HEK293 (cell line): ENCODE measurements at regions not wholly inside any gene's neighbourhood (a gene's known extent, or its start where the extent isn't known, plus 50 kb on each side); places are given as distances from the start of the nearest gene placed in this dataset.

Experiments
- RBAK ChIP-seq: fragments of 450-650 bp; formaldehyde crosslinking; IDR thresholded peaks from 2 replicates; pipeline ENCODE4 v1.5.1; 2016; ENCODE audit warnings: missing biosample characterization, missing genetic modification characterization
- ZBTB10 ChIP-seq: fragments of 450-650 bp; formaldehyde crosslinking; IDR thresholded peaks from 2 replicates; pipeline ENCODE4 v1.5.1; 2016; ENCODE audit warnings: missing biosample characterization, missing genetic modification characterization
- ZNF23 ChIP-seq: fragments of 450-650 bp; formaldehyde crosslinking; IDR thresholded peaks from 2 replicates; pipeline ENCODE4 v1.5.1; 2016; ENCODE audit warnings: missing biosample characterization, missing genetic modification characterization, borderline replicate concordance
- ZNF513 ChIP-seq: fragments of 450-650 bp; IDR thresholded peaks from 2 replicates; pipeline ENCODE4 v1.5.1; 2018; ENCODE audit warnings: missing biosample characterization, missing genetic modification characterization
- ZNF514 ChIP-seq: fragments of 450-650 bp; formaldehyde crosslinking; IDR thresholded peaks from 2 replicates; pipeline ENCODE4 v1.5.1; 2016; ENCODE audit warnings: missing biosample characterization, missing genetic modification characterization
- ZNF654 ChIP-seq: fragments of 450-650 bp; formaldehyde crosslinking; IDR thresholded peaks from 2 replicates; pipeline ENCODE4 v1.5.1; 2016; ENCODE audit warnings: low read depth, missing biosample characterization, missing genetic modification characterization
- ZNF777 ChIP-seq: fragments of 450-650 bp; formaldehyde crosslinking; IDR thresholded peaks from 2 replicates; pipeline ENCODE4 v1.5.1; 2017; ENCODE audit warnings: missing biosample characterization, missing genetic modification characterization, borderline replicate concordance
- TF ChIP-seq, protein P1 (sequence below): fragments of 450-650 bp; formaldehyde crosslinking; IDR thresholded peaks from 2 replicates; pipeline ENCODE4 v1.5.1; 2016; ENCODE audit warnings: missing biosample characterization, missing genetic modification characterization

DNA sequence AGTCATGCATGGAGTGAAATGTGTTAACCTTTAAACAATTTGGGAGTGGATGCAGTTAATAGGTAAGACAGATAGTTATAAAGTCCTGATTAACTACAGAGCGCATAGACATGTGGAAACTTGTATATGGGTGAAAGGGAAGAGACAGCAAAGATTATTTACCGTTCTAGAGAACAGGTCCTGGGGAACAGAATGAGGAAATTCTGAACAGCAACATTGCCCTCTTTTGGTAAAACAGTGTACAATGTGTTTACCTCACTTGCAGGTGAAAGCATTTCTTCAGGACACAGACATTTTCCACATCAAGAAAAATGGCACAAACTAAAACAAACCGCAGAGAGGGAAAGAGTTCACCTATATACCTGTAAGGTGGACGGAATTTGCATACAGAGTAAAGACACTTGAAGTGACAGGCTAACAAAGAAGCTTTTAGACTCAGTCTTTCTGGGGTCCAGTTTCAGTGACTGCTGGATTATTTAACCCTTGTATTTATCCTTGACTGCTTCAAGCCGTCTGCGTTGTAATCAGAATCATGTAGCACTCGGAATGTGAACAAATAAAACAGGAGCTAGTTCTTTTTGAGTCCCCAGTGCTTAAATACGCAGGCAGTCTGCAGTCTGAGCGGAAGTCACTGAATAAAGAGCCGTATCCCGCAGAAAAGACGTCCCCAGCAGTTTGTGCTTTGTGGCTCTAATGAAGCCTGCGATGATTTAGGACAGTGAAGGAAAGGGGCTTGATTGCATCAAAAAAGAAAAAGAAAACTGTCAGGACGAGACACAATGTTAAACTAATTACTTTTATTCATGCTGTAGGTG, 364.8 kb upstream of the GALNT5 start:
- TF ChIP-seq, protein P1, sequence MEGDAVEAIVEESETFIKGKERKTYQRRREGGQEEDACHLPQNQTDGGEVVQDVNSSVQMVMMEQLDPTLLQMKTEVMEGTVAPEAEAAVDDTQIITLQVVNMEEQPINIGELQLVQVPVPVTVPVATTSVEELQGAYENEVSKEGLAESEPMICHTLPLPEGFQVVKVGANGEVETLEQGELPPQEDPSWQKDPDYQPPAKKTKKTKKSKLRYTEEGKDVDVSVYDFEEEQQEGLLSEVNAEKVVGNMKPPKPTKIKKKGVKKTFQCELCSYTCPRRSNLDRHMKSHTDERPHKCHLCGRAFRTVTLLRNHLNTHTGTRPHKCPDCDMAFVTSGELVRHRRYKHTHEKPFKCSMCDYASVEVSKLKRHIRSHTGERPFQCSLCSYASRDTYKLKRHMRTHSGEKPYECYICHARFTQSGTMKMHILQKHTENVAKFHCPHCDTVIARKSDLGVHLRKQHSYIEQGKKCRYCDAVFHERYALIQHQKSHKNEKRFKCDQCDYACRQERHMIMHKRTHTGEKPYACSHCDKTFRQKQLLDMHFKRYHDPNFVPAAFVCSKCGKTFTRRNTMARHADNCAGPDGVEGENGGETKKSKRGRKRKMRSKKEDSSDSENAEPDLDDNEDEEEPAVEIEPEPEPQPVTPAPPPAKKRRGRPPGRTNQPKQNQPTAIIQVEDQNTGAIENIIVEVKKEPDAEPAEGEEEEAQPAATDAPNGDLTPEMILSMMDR (tag by site-specific recombination): peak; percentile 81
- no peak for TF ChIP-seq ZNF23 (tag by site-specific recombination)
- no peak for TF ChIP-seq RBAK (tag by site-specific recombination)
- no peak for TF ChIP-seq ZNF513 (tag by site-specific recombination)
- peak; percentile 89 for TF ChIP-seq ZNF654 (tag by site-specific recombination)
- TF ChIP-seq ZNF777 (tag by site-specific recombination): no peak
- no peak for TF ChIP-seq ZNF514 (tag by site-specific recombination)
- TF ChIP-seq ZBTB10 (tag by site-specific recombination): no peak
